ENCODE measurements at regions not wholly inside any gene's neighbourhood (a gene's known extent, or its start where the extent isn't known, plus 50 kb on each side); places are given as distances from the start of the nearest gene placed in this dataset.

GRCh38 chr6:137791281-137792159 is 75.5 kb upstream of the TNFAIP3 start:
- Histone ChIP-seq H3K36me3 (ENCODE audit: control insufficient read depth, insufficient read depth, low read length) (no peaks in the 10 kb centered on the region), H3K9me3 (ENCODE audit: control insufficient read depth, low read depth, low read length) (no peaks in the 10 kb centered on the region), H3K4me3 (ENCODE audit: low read length) (no peak overlapping the region), H3K27me3 (ENCODE audit: control insufficient read depth, insufficient read depth, low read length) (no peaks in the 10 kb centered on the region), H3K27ac (ENCODE audit: low read length) (peak overlapping the region; percentile 68), H3K4me1 (ENCODE audit: control insufficient read depth, insufficient read depth, low read length) (peaks cover 23% of the 10 kb centered on the region)
- 100% methylated on average over 1 of the region's 6 CpGs for WGBS (ENCODE audit: insufficient coverage, low lambda C conversion rate)
- no peak for DNase-seq

- no peaks in the 10 kb centered on the region for H3K27me3 ChIP-seq (ENCODE audit: control insufficient read depth, insufficient read depth, low read length)
- peaks cover 23% of the 10 kb centered on the region for H3K4me1 ChIP-seq (ENCODE audit: control insufficient read depth, insufficient read depth, low read length)
- no peak overlapping the region for H3K4me3 ChIP-seq (ENCODE audit: low read length)
- no peaks in the 10 kb centered on the region for H3K36me3 ChIP-seq (ENCODE audit: control insufficient read depth, insufficient read depth, low read length)
- H3K9me3 ChIP-seq (ENCODE audit: control insufficient read depth, low read depth, low read length) = no peaks in the 10 kb centered on the region
- 83% methylated on average over 1 of the region's 6 CpGs for WGBS (ENCODE audit: insufficient coverage, low lambda C conversion rate)
- no peak overlapping the region for H3K27ac ChIP-seq (ENCODE audit: low read length)
- no peak for DNase-seq
Measured at GRCh38 chr6:137792160-137793033, 74.7 kb upstream of the TNFAIP3 start.

- no peaks in the 10 kb centered on the region for H3K27me3 ChIP-seq (ENCODE audit: control insufficient read depth, insufficient read depth, low read length)
Measured at GRCh38 chr6:137793805-137794515, 73.1 kb upstream of the TNFAIP3 start.

GRCh38 chr6:137794516-137795201 is 72.4 kb upstream of the TNFAIP3 start:
- DNase-seq = no peak
- WGBS (ENCODE audit: insufficient coverage, low lambda C conversion rate) = no CpG with 5 or more reads among the region's 4 CpGs
- no peak overlapping the region for H3K4me3 ChIP-seq (ENCODE audit: low read length)

More at GRCh38 chr6:137793805-137794515, 73.1 kb upstream of the TNFAIP3 start:
- Histone ChIP-seq H3K27ac (ENCODE audit: low read length) (peak overlapping the region; percentile 47), H3K4me3 (ENCODE audit: low read length) (no peak overlapping the region), H3K9me3 (ENCODE audit: control insufficient read depth, low read depth, low read length) (no peaks in the 10 kb centered on the region), H3K4me1 (ENCODE audit: control insufficient read depth, insufficient read depth, low read length) (peaks cover 32% of the 10 kb centered on the region), H3K36me3 (ENCODE audit: control insufficient read depth, insufficient read depth, low read length) (no peaks in the 10 kb centered on the region)
- peak in 1 of 2 donors; percentile 67 for DNase-seq
- WGBS (ENCODE audit: insufficient coverage, low lambda C conversion rate) = 47% methylated on average over 5 of the region's 8 CpGs

GRCh38 chr6:137795501-137795900 is 71.6 kb upstream of the TNFAIP3 start:
- DNase-seq = no peak
- Histone ChIP-seq H3K27ac (ENCODE audit: low read length) (no peak overlapping the region), H3K9me3 (ENCODE audit: control insufficient read depth, low read depth, low read length) (no peaks in the 10 kb centered on the region), H3K36me3 (ENCODE audit: control insufficient read depth, insufficient read depth, low read length) (no peaks in the 10 kb centered on the region), H3K4me1 (ENCODE audit: control insufficient read depth, insufficient read depth, low read length) (peaks cover 42% of the 10 kb centered on the region), H3K27me3 (ENCODE audit: control insufficient read depth, insufficient read depth, low read length) (no peaks in the 10 kb centered on the region), H3K4me3 (ENCODE audit: low read length) (no peak overlapping the region)
- no CpG with 5 or more reads among the region's 3 CpGs for WGBS (ENCODE audit: insufficient coverage, low lambda C conversion rate)

More at GRCh38 chr6:137794516-137795201, 72.4 kb upstream of the TNFAIP3 start:
- no peaks in the 10 kb centered on the region for H3K27me3 ChIP-seq (ENCODE audit: control insufficient read depth, insufficient read depth, low read length)
- peaks cover 39% of the 10 kb centered on the region for H3K4me1 ChIP-seq (ENCODE audit: control insufficient read depth, insufficient read depth, low read length)
- no peaks in the 10 kb centered on the region for H3K9me3 ChIP-seq (ENCODE audit: control insufficient read depth, low read depth, low read length)
- no peaks in the 10 kb centered on the region for H3K36me3 ChIP-seq (ENCODE audit: control insufficient read depth, insufficient read depth, low read length)
- peak overlapping the region; percentile 47 for H3K27ac ChIP-seq (ENCODE audit: low read length)

DNA sequence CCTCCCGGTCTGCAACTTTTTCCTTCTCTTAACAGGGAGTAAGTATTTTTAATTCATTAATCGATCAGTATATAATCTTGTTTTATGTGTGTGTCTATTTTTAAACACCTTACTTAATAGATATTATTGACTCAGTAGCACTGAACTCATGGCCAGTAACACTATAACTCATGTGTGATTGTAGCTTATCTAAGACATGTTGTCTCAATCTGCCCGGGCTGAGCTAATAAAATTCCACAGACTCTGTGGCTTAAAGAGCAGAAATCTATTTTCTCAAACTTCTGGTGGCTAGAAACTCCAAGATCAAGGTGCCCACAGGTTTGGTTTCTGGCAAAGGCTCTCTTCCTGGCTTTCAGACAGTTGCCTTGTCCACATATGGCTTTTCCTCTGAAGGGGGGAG is 68.8 kb upstream of the TNFAIP3 start:
- Histone ChIP-seq H3K27ac (ENCODE audit: low read length) (peak overlapping the region; percentile 17), H3K4me1 (ENCODE audit: control insufficient read depth, insufficient read depth, low read length) (peaks cover 58% of the 10 kb centered on the region), H3K36me3 (ENCODE audit: control insufficient read depth, insufficient read depth, low read length) (no peaks in the 10 kb centered on the region), H3K9me3 (ENCODE audit: control insufficient read depth, low read depth, low read length) (no peaks in the 10 kb centered on the region), H3K4me3 (ENCODE audit: low read length) (no peak overlapping the region), H3K27me3 (ENCODE audit: control insufficient read depth, insufficient read depth, low read length) (no peaks in the 10 kb centered on the region)
- no CpG with 5 or more reads among the region's 3 CpGs for WGBS (ENCODE audit: insufficient coverage, low lambda C conversion rate)
- DNase-seq = no peak

- H3K9me3 ChIP-seq (ENCODE audit: control insufficient read depth, low read depth, low read length) = no peaks in the 10 kb centered on the region
- peaks cover 59% of the 10 kb centered on the region for H3K4me1 ChIP-seq (ENCODE audit: control insufficient read depth, insufficient read depth, low read length)
- no peaks in the 10 kb centered on the region for H3K36me3 ChIP-seq (ENCODE audit: control insufficient read depth, insufficient read depth, low read length)
- H3K4me3 ChIP-seq (ENCODE audit: low read length) = no peak overlapping the region
- WGBS (ENCODE audit: insufficient coverage, low lambda C conversion rate) = no CpG with 5 or more reads among the region's 3 CpGs
- peak overlapping the region; percentile 17 for H3K27ac ChIP-seq (ENCODE audit: low read length)
- DNase-seq = no peak
- no peaks in the 10 kb centered on the region for H3K27me3 ChIP-seq (ENCODE audit: control insufficient read depth, insufficient read depth, low read length)
Measured at GRCh38 chr6:137798846-137799245, 68.2 kb upstream of the TNFAIP3 start.

- no peaks in the 10 kb centered on the region for H3K27me3 ChIP-seq (ENCODE audit: control insufficient read depth, insufficient read depth, low read length)
- no peak overlapping the region for H3K4me3 ChIP-seq (ENCODE audit: low read length)
- H3K4me1 ChIP-seq (ENCODE audit: control insufficient read depth, insufficient read depth, low read length) = peaks cover 50% of the 10 kb centered on the region
- no peaks in the 10 kb centered on the region for H3K9me3 ChIP-seq (ENCODE audit: control insufficient read depth, low read depth, low read length)
- H3K27ac ChIP-seq (ENCODE audit: low read length) = peak overlapping the region; percentile 81
- 100% methylated on average over 2 of the region's 3 CpGs for WGBS (ENCODE audit: insufficient coverage, low lambda C conversion rate)
- H3K36me3 ChIP-seq (ENCODE audit: control insufficient read depth, insufficient read depth, low read length) = no peaks in the 10 kb centered on the region
- peak in 1 of 2 donors; percentile 62 for DNase-seq
Measured at GRCh38 chr6:137799950-137800568, 67.0 kb upstream of the TNFAIP3 start.

DNA sequence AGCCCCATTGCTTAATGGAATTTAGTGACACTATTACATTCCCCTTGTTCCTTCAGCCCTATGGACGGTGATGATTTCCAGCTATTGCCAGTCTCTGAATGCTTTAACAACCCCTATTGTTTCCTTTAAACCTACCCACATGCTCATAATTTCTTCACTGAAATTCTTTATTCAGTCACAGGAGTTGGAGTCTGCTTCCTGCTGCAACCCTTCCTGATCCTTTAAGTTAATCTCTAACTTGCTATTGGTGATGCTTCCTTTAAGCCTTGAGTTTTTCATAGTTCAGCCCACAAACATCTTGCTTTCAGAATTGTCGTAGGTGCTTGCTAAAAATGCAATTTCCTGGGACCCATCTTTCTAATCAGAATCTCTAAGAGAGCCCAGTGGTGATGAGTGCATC is 66.3 kb upstream of the TNFAIP3 start:
- H3K4me1 ChIP-seq (ENCODE audit: control insufficient read depth, insufficient read depth, low read length) = peaks cover 50% of the 10 kb centered on the region
- peak overlapping the region; percentile 81 for H3K27ac ChIP-seq (ENCODE audit: low read length)
- WGBS (ENCODE audit: insufficient coverage, low lambda C conversion rate) = 80% methylated on average over 1 of the region's 2 CpGs
- no peak overlapping the region for H3K4me3 ChIP-seq (ENCODE audit: low read length)
- DNase-seq = peak in 1 of 2 donors; percentile 51
- H3K36me3 ChIP-seq (ENCODE audit: control insufficient read depth, insufficient read depth, low read length) = no peaks in the 10 kb centered on the region
- no peaks in the 10 kb centered on the region for H3K9me3 ChIP-seq (ENCODE audit: control insufficient read depth, low read depth, low read length)
- H3K27me3 ChIP-seq (ENCODE audit: control insufficient read depth, insufficient read depth, low read length) = no peaks in the 10 kb centered on the region

Measured in large intestine (tissue), 3 donors.